Putamen (tissue), 1 donor: ENCODE measurements at regions not wholly inside any gene's neighbourhood (a gene's known extent, or its start where the extent isn't known, plus 50 kb on each side); places are given as distances from the start of the nearest gene placed in this dataset.
A peak's percentile ranks its signal among the peaks of the same experiment; 100 is the strongest.

Experiments used
- DNase-seq: peaks from one replicate; pipeline ENCODE4 v3.0.0-alpha.2; 2016; ENCODE audit warnings: low spot score

DNA sequence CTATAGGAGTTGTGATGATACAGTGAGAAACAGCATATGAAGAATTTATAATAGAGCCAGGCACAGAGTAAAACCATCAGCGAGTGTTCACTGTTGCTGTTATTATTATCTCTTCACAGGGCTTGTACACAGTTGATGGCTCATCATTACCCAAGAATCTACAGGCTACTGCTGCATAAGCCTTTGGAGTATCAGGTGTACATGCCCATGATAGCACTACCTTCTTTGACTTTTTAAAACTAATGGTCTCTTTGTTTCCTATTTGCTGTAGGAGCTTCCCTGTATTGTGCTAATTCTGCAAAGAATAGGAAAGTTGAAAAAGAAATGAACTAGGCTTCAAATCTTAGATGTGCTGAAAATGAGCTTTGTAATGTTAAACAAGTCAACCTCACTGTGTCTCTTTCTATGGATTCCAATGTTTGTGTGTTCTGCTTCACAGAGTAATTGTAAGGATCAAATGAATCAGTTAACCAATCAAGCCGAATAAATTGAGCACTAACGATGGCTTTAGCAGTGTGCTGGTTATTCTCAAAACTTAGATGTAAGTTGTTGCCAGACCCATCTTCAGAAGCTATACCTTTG lies 138.8 kb downstream of the TUSC7 start:
- no peak for DNase-seq

DNA sequence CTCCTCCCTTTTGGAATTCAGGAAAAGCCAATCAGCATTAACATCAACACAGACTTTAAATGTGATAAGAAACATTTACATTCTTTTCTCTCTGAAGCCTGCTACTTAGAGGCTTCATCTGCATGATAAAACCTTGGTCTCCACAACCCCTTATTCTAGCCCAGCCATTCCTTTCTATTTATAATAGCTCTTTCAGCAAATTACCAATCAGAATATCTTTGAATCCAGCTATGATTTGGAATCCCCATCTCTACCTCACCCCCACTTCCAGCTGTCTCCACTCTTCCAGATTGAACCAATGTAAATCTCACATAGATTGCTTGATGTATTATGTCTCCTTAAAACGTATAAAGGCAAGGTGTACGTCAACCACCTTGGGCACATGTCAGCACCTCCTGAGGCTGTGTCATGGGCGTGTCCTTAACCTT lies 139.7 kb downstream of the TUSC7 start:
- DNase-seq: no peak

DNA sequence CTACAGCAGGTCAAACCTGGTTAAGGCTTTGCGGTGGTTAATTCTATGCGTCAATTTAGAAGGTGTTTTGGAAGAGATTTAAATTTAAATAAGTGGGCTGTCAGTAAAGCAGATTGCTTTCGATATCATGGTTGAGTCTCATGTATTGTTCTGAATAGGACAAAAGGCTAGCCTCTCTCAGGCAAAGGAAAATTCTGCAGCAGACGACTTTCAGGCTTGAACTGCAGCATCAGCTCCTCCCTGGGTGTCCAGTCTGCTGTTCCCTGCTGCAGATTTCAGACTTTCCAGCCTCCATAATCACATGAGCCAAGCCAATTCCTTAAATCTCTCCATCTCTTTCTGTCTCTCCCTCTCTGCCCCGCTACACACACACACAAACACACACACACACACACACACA lies 143.2 kb downstream of the TUSC7 start:
- DNase-seq: no peak

DNA sequence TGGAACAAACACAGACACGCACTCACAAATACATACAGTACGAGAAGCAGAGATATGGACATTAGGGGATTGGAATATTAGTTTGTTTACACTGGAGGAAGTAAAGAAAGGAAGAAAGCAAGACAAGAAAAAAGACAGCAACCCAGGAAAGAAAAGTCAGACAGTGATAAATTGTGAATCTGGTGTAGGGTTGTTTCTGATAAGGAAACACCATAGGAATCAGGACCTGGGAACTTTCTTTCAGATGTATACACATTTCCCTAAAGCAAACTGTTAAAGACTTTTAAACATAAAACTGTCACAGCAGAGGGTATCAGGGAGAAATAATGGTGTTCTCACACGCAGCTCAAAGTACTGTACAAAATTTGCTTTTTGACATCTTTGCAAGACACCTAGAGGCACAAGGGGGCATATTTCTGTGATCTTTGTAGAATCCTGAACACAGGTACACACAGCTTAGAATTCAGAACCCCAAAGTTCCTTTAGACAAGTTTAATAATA lies 153.7 kb downstream of the TUSC7 start:
- DNase-seq: no peak

DNA sequence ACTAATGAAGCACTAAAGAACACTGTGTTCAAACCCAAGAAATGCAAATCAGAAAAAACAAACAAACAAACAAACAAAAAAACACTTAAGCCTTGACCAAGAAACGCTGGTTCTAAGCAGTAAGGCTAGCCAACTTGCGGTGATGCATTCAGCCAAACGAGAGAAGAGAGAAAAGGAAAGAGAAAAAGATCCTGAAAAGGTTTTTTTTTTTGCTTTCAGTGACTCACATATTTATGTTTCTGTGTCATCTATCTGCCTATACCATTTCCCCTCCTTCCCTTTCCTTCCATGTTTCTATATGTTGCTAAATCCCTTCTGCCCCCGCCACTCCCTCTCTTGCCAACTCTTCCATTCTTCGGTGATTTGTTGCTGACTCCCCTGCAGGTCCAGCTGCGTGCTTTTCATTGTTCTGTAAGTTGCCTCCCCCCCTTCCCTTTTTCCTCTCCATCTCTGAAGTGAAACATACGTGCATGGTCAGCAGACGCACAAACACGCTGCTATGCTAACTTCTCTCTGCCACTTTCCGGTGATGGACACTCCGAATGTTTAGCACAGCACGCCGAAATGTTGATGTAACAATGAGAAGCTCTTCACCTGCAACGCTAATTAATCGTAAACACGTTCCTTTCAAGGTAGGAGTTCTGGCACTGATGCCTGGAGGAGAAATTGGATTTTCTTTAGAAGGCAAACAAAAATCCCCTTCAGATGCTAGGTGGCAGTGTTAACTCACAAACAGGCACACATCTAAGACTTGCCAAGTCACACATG lies 154.4 kb downstream of the TUSC7 start:
- peak; percentile 55 for DNase-seq

DNA sequence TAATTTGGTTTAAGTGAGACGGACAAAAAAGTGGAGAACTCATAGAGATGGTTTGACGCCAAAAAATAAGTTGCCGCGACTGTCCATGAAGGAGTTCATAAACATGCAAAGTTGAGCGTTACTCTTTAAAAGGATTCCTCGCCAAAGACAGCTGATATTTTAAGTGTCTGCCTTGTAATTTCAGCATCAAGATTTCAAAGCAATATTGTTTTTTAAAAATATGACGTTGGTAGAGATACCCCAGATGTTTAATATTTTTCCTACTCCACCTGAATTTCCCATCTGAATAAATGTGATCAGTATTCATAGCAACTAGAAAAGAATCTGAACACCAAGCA lies 155.0 kb downstream of the TUSC7 start:
- no peak for DNase-seq

DNA sequence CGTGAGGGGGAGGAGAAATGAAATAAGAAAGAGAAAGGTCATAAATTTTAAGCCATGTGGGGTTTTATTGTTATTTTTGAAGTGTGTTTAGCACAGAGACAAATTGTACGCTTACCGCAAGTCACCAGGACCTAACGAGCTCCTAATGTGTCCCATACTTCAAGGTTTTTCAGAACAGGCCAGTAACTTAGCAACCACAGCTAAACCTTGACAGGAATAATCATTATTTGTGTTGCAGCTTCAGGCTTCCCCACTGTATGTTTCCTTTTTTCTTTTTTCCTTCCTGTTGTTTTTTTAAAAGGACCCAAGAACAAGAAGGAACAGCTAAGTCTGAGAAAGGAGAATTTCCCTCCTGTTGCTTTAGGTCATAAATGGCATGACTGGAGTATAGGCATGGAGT lies 160.8 kb downstream of the TUSC7 start:
- DNase-seq: no peak

DNA sequence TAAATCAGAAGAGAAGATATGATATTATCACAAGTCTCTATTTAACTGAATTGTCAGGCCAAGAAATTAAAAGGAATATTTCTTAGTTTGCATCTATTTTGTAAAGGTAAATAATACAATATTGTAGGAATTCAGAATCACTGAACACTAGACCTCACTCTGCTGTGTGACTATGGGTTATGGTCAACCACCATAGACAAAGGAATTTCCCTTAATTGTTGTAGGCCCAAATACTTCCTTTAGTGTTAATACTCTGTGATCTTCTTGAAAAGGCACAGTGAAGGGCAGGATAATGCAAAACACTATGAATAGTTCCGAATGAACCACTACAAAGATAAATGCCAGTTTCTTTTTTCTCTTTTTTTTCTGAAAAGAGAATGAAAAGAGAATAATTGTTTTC lies 162.3 kb downstream of the TUSC7 start:
- DNase-seq: no peak

DNA sequence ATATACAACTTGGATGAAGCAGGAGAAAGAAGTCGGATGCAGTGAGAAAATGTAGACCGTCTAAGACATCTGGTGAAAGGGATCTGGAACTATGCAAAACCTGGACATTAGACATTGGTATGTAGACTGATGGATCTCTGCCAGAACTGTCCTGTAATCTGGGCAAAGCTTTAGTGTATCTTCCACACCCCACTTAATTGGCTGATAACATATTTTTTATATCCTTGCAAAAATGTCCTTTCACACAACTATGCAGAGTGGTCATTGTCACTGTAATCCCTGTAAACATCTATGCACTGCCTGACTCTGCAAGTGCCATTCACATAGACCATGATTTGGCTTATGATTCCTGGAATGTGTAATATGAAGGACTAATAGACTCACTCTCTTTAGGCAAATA lies 163.1 kb downstream of the TUSC7 start:
- DNase-seq: no peak

DNA sequence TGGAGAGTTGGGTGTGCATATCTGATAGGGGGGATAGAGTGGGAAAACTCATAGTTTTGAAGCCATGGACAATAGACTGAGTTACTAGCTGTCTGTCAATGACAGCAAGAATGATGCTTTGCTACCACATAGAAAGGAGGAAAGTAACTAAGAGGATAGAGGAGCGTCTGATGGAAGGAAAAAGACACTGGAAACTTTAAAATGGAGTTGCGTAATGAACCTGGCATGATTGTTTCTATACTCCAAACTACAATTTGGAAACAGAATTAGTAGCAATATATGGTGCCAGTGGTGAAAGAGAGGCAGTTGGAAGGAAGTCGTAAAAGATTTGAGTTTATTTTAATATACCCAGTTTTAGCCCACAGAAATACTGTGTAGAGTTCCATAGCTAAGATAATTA lies 163.6 kb downstream of the TUSC7 start:
- no peak for DNase-seq

DNA sequence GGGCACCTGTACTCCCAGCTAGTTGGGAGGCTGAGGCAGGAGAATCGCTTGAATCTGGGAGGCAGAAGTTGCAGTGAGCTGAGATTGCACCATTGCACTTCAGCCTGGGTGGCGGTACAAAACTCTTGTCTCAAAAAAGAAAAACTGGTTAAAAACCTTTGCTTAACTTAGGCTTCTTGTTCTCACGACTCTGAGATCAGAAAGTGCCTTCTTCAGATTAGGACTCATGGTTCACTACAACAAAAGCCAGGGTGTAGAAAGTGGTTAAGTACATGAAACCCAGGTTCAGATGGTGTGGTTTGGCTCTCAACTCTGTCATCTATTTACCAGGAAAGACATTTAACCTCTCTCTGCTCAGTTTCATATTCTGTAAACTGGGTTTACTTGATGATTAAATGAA lies 168.4 kb downstream of the TUSC7 start:
- DNase-seq: no peak

DNA sequence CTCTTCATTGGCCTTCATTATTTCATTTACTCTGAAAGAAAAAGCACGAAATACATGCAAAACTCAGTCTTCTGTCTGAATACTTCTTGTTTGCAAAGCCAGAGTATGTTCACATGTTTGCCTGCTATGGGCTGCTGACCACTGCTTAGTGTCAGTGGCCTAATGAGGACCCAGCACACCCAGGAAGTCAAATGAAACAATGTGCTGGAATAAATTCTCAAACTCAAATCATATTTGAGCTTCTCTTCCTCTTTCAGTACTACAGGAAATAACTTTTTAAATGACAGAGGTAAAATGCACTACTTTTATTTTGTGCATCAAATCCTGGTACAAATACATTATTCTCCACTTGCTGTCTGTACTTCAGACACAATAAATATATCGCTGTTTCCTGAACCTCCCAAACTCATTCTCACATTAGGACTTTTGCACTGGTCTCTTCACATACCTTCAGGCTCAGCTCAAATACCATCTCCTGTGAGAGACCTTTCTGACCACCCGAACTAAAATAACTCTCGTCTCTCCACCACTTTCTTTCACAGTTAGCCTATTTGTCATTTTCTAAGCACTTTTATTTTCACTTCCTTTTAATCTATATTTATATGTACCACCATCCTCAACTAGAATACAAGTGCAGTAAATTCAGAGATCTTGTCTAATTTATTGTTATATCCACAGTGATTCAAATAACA lies 176.8 kb downstream of the TUSC7 start:
- DNase-seq: no peak

DNA sequence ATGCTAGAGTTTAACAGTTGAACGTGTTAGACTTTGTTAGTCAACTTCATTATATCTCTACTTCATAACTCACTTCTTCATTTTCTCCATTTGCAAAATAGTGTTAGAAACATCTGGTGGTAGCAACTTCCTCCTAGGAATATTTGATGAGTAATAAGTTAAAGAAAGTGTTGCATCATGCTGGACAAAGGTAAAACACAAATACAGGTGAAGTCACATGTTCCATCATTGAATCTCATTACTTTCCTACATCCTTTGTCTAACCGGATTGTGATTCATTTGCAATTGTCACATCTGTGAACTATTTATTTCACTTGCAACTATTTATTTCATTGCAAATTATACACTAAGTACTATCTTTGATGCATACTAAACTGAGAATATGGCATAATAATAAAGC lies 186.5 kb downstream of the TUSC7 start:
- DNase-seq: no peak

DNA sequence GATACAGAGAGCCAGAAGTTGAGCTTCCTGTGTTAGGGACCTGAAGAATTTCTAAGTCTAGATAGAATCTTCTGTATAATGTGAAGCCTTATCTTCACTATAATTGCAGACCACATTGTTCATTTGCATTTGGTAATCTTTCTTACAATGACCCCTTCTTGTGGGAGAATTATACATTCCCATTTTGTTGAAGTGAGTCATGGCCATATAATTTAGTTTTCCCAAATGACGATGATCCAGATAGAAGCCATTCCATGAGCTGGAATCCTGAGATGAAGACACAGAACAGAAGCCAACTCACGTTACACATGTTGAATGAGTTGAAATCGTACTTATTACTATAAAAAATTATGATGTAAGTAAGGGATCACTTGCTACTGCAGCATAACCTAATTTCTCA lies 187.8 kb downstream of the TUSC7 start:
- no peak for DNase-seq

DNA sequence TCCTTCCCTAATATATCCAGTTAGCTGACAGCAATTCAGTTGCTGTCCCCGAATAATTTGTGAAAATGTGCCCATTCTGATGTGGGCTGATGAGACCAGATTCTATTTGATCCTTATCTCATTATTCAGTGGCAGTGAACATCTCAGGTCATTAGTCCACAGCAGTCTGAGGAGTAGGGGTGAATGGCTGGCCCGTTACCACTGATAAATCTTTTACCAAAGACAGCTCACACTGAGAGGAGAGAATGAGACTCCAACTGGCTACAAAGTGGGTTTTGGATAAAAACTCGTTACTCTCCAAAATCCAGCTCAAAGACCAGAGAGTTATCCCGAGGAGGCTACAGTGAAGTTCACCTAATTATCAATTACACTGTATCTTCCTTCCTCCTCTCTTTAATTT lies 189.7 kb downstream of the TUSC7 start:
- DNase-seq: no peak

DNA sequence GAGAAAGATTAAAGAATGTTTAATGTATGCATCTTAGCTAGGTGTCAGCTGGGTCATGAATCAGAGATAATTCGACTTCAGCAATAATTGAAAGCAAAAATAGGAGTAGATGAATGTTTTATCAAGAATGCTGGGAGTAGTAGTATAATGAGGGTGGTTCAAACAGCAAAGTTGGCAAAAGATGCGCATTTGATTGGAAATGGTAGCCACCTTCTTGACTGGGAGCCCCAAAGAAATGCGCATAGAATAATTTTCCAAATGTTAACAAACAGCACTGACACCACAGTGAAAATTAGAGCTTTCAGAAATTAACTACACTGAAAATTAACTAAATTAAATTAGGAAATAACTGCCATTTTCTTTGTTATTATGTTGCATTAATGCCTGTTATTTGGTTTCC lies 195.8 kb downstream of the TUSC7 start:
- DNase-seq: no peak

DNA sequence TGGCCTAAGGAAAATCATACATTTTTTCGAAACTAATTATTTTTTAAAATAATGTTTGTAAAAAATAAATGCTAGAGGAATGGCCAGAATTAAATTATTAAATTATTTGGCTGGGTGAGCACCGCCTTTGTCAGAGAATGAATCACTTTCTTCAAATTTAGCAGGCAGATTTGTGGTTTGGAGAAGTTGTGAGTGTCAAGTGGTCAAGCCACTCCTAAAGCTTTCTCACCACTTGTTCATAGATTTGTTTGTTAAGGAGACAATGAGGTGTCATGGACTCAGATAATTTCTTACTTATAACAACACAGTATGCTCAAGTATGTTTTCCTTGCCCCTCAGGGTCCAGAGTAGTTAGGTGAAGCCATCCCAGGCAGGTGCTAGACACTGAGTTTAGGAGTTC lies 196.2 kb downstream of the TUSC7 start:
- no peak for DNase-seq

DNA sequence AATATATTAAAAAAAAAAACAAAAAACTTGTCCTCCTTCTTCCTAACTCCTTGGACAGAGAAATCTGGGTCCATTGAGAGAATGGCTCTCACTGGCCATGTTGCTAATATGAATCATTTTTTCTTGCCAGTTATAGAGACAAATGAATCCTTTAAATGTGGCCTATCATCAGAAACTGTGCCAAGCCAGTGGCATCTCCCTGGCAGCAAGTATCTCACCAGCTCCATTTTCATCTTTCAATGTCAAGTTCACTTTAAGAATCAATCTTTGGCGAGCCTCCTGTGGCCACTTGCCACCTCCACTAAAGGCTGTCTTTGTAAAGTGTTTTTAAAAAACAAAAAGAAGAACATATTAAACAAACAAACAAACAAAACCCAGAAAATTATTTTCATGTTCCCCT lies 202.5 kb downstream of the TUSC7 start:
- no peak for DNase-seq

DNA sequence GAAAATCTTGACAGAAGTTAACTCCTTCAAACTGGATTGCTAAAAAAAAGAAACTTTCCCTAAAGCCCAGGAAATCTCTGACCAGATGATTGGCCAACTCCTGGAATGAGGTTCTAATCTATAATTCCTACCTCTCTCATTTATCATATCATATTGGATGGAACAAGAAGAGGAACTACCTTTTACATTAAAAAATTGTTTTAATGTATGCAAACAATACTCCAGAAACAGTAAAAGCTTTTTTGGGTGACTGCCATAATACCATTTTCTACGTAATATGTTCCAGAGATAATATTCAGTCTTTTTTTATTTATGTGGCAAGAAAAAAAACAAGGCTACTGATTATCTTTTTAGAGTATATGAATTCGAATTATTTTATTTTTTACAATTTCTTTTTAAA lies 204.4 kb downstream of the TUSC7 start:
- no peak for DNase-seq

DNA sequence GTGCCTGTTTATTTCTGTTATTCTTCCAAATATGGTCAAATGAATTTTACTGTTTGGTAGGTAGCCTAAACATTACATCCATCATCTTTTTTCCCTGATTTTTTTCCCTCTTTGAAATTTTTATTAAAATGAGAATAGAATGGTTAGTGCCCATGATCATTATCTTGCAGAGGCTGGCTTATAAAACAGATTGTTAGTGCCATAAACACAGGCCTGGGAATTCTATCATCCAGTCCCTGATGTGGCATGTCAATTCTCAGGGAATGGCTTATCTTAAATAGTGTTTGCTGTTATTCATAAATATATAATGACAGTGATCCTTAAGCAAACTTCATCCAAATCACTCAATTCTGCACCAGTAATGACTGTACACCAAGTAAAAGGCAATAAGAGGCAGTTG lies 207.3 kb downstream of the TUSC7 start:
- DNase-seq: no peak

DNA sequence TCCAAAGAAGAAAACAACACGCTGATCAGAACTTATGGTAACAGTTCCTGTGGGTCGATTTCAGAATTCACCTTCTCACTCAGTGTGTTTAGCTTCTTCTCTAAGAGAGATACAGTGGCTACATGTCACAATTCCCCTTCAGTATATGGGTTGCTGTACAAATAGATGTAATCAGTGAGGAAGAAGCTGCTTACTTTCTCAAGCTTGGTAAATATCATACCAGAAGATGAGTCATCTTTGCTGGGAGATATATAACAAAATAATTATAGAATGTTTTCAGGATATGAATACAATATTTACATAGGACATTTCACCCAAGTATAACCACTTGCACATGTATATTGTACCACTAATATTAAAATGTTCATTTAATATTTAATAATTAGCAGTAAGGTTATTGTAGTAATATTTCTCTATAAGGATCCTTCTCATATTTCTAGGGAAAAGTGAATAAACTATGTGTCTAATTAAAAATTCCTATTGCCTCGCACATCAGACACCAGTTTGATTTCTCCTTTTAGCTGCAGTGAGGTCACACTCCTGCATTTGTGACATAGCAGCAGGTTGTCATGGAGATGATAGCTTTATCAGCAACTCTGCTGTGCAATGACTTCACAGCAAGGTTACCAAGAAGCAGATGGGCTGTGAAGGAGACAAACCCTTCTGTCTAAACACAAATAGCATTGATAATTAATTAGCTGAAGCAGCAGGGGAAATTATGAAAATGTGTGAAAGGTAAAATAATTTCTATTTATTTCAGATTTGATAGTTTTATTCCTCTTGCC lies 211.4 kb downstream of the TUSC7 start:
- DNase-seq: no peak

DNA sequence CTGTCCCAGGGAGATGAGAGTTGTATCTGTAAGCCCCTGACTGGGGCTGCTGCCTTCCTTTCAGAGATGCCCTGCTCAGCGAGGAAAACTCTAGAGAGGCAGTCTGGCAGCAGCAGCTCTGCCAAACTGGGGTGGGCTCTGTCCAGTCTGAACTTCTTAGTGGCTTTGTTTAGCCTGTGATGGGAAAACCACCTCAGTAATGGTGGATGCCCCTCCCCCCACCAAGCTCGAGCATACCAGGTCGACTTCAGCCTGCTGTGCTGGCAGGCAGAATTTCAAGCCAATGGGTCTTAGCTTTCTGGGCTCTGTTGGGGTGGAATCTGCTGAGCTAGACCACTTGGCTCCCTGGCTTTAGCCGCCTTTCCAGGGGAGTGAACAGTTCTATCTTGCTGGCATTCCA lies 218.3 kb downstream of the TUSC7 start:
- no peak for DNase-seq
